ENCODE measurements at regions not wholly inside any gene's neighbourhood (a gene's known extent, or its start where the extent isn't known, plus 50 kb on each side); places are given as distances from the start of the nearest gene placed in this dataset.

- peak; percentile 79 for DNase-seq
Observed at GRCh38 chr6:14066782-14067406, 50.7 kb upstream of the CD83 start.

- no peak for DNase-seq
Observed at GRCh38 chr6:14067656-14068055, 49.9 kb upstream of the CD83 start.

All from suppressor macrophage treated with lipopolysaccharide for 4 hours (primary cell).